ENCODE measurements at regions not wholly inside any gene's neighbourhood (a gene's known extent, or its start where the extent isn't known, plus 50 kb on each side); places are given as distances from the start of the nearest gene placed in this dataset.

DNA sequence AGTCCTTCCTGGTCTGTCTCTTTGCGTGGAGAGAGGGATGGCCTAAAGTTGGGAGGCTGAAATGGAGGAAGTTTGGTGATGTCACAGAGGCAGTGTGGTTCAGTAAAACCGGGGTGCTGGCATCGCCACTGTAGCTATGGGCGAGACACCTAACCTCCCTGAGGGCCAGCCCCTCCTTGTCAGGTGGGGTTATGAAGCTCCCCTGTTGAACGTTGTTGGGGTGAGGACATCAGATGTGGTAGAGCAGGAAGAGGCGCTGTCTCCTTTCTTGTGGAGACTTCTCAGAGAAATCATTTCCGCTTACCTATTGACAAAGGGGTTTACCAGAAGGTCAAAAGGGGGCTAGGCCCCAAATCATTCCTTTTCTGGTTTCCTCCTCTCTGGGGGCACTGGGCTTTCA, 294.7 kb downstream of the SIPA1L2 start:
- TF ChIP-seq, protein P1, sequence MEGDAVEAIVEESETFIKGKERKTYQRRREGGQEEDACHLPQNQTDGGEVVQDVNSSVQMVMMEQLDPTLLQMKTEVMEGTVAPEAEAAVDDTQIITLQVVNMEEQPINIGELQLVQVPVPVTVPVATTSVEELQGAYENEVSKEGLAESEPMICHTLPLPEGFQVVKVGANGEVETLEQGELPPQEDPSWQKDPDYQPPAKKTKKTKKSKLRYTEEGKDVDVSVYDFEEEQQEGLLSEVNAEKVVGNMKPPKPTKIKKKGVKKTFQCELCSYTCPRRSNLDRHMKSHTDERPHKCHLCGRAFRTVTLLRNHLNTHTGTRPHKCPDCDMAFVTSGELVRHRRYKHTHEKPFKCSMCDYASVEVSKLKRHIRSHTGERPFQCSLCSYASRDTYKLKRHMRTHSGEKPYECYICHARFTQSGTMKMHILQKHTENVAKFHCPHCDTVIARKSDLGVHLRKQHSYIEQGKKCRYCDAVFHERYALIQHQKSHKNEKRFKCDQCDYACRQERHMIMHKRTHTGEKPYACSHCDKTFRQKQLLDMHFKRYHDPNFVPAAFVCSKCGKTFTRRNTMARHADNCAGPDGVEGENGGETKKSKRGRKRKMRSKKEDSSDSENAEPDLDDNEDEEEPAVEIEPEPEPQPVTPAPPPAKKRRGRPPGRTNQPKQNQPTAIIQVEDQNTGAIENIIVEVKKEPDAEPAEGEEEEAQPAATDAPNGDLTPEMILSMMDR (IDR thresholded peaks at IDR 0.05), result no peak
- TF ChIP-seq EZH2phosphoT487 (IDR thresholded peaks at IDR 0.05) (no peak), EZH2 (IDR thresholded peaks at IDR 0.05) (no peak)
